Keratinocyte (primary cell): ENCODE measurements at regions not wholly inside any gene's neighbourhood (a gene's known extent, or its start where the extent isn't known, plus 50 kb on each side); places are given as distances from the start of the nearest gene placed in this dataset.

Experiments
- DNase-seq: peaks from one replicate; pipeline ENCODE4 v3.0.0-alpha.2; 2011; ENCODE audit warnings: low read depth, missing footprints, low spot score
- FAIRE-seq: peaks from 2 replicates; lab custom pipeline; 2011; peaks lifted over from hg19 to GRCh38; lab: Jason Lieb, UNC
- H2AFZ ChIP-seq: 2 replicates; pipeline ENCODE4 v1.6.0; 2012; ENCODE audit warnings: low read length, control low read depth, inconsistent platforms; ENCODE audit not compliant: control insufficient read depth
- H3K27ac ChIP-seq: 2 replicates; pipeline ENCODE4 v1.5.1; 2011; ENCODE audit warnings: low read length; ENCODE audit not compliant: control insufficient read depth, insufficient read depth
- H3K27me3 ChIP-seq: 3 replicates; pipeline ENCODE4 v1.6.0; 2011; ENCODE audit warnings: low read length; ENCODE audit not compliant: control insufficient read depth, insufficient read depth; ENCODE audit errors: extremely low read depth
- H3K36me3 ChIP-seq, 2 experiments: 2 replicates in 1 of 2; 3 replicates in 1 of 2; pipeline ENCODE4 v1.5.1; 2011; ENCODE audit warnings: low read length in 2 of 2, mild to moderate bottlenecking in 1 of 2; ENCODE audit not compliant: control insufficient read depth in 2 of 2, insufficient read depth in 2 of 2; ENCODE audit errors: extremely low read depth in 1 of 2
- H3K4me1 ChIP-seq: 3 replicates; pipeline ENCODE4 v1.5.1; 2011; ENCODE audit warnings: low read length; ENCODE audit not compliant: control insufficient read depth, insufficient read depth; ENCODE audit errors: extremely low read depth
- H3K4me2 ChIP-seq: 3 replicates; pipeline ENCODE4 v1.6.0; 2011; ENCODE audit warnings: low read depth, low read length; ENCODE audit not compliant: control insufficient read depth, insufficient read depth; ENCODE audit errors: extremely low read depth
- H3K4me3 ChIP-seq, 3 experiments: fragments of 200-600 bp in 1 of 3; sonication (generic) in 1 of 3; 2 replicates in 2 of 3; 3 replicates in 1 of 3; pipeline ENCODE4 v1.5.1; 2011 to 2016; ENCODE audit warnings: low read length in 3 of 3, mild to moderate bottlenecking in 3 of 3, control low read depth in 2 of 3, inconsistent platforms in 1 of 3, low read depth in 1 of 3, mixed read lengths in 1 of 3, mixed run types in 1 of 3, moderate library complexity in 1 of 3; ENCODE audit not compliant: control insufficient read depth in 2 of 3, insufficient read depth in 2 of 3; ENCODE audit errors: extremely low read depth in 1 of 3
- H3K79me2 ChIP-seq: 2 replicates; pipeline ENCODE4 v1.6.0; 2012; ENCODE audit warnings: low read length; ENCODE audit not compliant: control insufficient read depth, insufficient read depth
- H3K9ac ChIP-seq: 3 replicates; pipeline ENCODE4 v1.6.0; 2011; ENCODE audit warnings: low read length; ENCODE audit not compliant: control insufficient read depth, insufficient read depth; ENCODE audit errors: extremely low read depth
- H3K9me1 ChIP-seq: 3 replicates; pipeline ENCODE4 v1.6.0; 2011; ENCODE audit warnings: low read length; ENCODE audit not compliant: control insufficient read depth, insufficient read depth; ENCODE audit errors: extremely low read depth
- H3K9me3 ChIP-seq: 2 replicates; pipeline ENCODE4 v1.5.1; 2012; ENCODE audit warnings: low read depth, low read length; ENCODE audit not compliant: control insufficient read depth
- H4K20me1 ChIP-seq: 3 replicates; pipeline ENCODE4 v1.6.0; 2011; ENCODE audit warnings: low read length; ENCODE audit not compliant: control insufficient read depth, insufficient read depth; ENCODE audit errors: extremely low read depth
- CTCF ChIP-seq, 3 experiments: IDR thresholded peaks in 1 of 3; conservative IDR thresholded peaks in 1 of 3; optimal IDR thresholded peaks in 1 of 3; 2 replicates in 2 of 3; 3 replicates in 1 of 3; pipeline versions ENCODE3 to v1.5.1; 2011; ENCODE audit warnings: low read length in 3 of 3, mild to moderate bottlenecking in 3 of 3, moderate library complexity in 2 of 3, control low read depth in 1 of 3, inconsistent platforms in 1 of 3; ENCODE audit not compliant: insufficient read depth in 2 of 3; ENCODE audit errors: extremely low read depth in 1 of 3
- EZH2 ChIP-seq: IDR thresholded peaks from one replicate; pipeline ENCODE4 v1.6.1; 2012; ENCODE audit warnings: inconsistent platforms, mild to moderate bottlenecking, low read length, moderate library complexity
- dilution Hi-C: fragments of 300-500 bp; cut with MboI; formaldehyde crosslinking; loops from one replicate; pipeline ENCODE4 v1.7.0; 2020; ENCODE audit warnings: low sequenced_read_pairs; ENCODE audit not compliant: extremely low pct_ligation_motif_present

GRCh38 chr5:85345818-85346217, 961.1 kb upstream of the EDIL3 start:
- DNase-seq (no peak), FAIRE-seq (no peak)
- H3K9me1 ChIP-seq = no peaks in the 10 kb centered on the region
- no peaks in the 10 kb centered on the region for H3K9me3 ChIP-seq
- H3K9ac ChIP-seq = no peak overlapping the region
- no peak overlapping the region for H3K4me3 ChIP-seq
- no peak for TF ChIP-seq EZH2
- TF ChIP-seq CTCF (optimal IDR thresholded peaks at IDR 0.05 in 1 of 3, IDR thresholded peaks at IDR 0.05 in 1 of 3, conservative IDR thresholded peaks at IDR 0.05 in 1 of 3; ENCODE audit: extremely low read depth in 1 of 3, insufficient read depth in 2 of 3, low read length in 3 of 3) = no peak
- no peaks in the 10 kb centered on the region for H3K4me1 ChIP-seq
- H4K20me1 ChIP-seq = no peaks in the 10 kb centered on the region
- no peaks in the 10 kb centered on the region for H3K27me3 ChIP-seq
- H3K27ac ChIP-seq = no peak overlapping the region
- no peaks in the 10 kb centered on the region for H3K79me2 ChIP-seq
- no peaks in the 10 kb centered on the region for H3K36me3 ChIP-seq
- no peak overlapping the region for H2AFZ ChIP-seq
- no peak overlapping the region for H3K4me2 ChIP-seq
- dilution Hi-C loops = no loop called here

DNA sequence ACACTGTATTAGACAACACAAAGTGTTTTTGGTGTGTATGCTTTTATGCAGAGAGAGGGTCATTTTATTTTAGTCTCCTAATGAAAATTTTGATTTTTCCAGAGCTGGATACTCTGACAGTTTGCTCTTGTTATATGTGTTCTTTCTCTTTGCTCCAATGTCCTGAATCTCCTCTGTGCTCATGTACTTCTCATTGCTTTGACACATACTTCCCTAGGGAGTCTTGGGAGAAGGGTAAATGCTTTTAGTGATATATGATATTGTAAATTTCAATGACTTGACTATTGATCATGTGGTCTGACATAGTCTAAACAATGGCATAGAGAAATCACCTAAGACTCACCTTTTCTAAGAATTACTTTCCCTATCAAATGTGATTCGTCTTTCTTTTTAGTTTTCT, 972.6 kb upstream of the EDIL3 start:
- H3K4me3 ChIP-seq = no peak overlapping the region
- H3K4me1 ChIP-seq = no peaks in the 10 kb centered on the region
- H3K27me3 ChIP-seq = no peaks in the 10 kb centered on the region
- no peaks in the 10 kb centered on the region for H3K79me2 ChIP-seq
- H3K9me1 ChIP-seq = no peaks in the 10 kb centered on the region
- no peaks in the 10 kb centered on the region for H4K20me1 ChIP-seq
- no peak for DNase-seq
- no peak overlapping the region for H3K4me2 ChIP-seq
- H3K36me3 ChIP-seq = no peaks in the 10 kb centered on the region
- no peaks in the 10 kb centered on the region for H3K9me3 ChIP-seq
- H3K27ac ChIP-seq = no peak overlapping the region
- no peak overlapping the region for H3K9ac ChIP-seq
- FAIRE-seq = no peak
- dilution Hi-C loops = no loop called here
- TF ChIP-seq EZH2 (no peak), CTCF (optimal IDR thresholded peaks at IDR 0.05 in 1 of 3, IDR thresholded peaks at IDR 0.05 in 1 of 3, conservative IDR thresholded peaks at IDR 0.05 in 1 of 3; ENCODE audit: extremely low read depth in 1 of 3, insufficient read depth in 2 of 3, low read length in 3 of 3) (no peak)
- H2AFZ ChIP-seq = no peak overlapping the region
